COLO829 (cell line): ENCODE measurements at regions not wholly inside any gene's neighbourhood (a gene's known extent, or its start where the extent isn't known, plus 50 kb on each side); places are given as distances from the start of the nearest gene placed in this dataset.

Source experiments
- DNase-seq: peaks from one replicate; pipeline ENCODE4 v3.0.0; 2012; ENCODE audit warnings: low spot score

GRCh38 chr9:73011956-73012355 is 59.1 kb upstream of the ALDH1A1 start:
- no peak for DNase-seq

GRCh38 chr9:73011181-73011750 is 58.4 kb upstream of the ALDH1A1 start:
- DNase-seq = no peak

- no peak for DNase-seq
These were observed 56.9 kb upstream of the ALDH1A1 start for GRCh38 chr9:73009649-73010288.

- no peak for DNase-seq
These were observed 55.3 kb upstream of the ALDH1A1 start for GRCh38 chr9:73007966-73008672.

GRCh38 chr9:73006986-73007385 is 54.1 kb upstream of the ALDH1A1 start:
- no peak for DNase-seq
